ENCODE measurements at regions not wholly inside any gene's neighbourhood (a gene's known extent, or its start where the extent isn't known, plus 50 kb on each side); places are given as distances from the start of the nearest gene placed in this dataset.

GRCh38 chr1:234927971-234928640 lies 200.5 kb downstream of the TOMM20 start:
- peaks cover 3% of the 10 kb centered on the region; the same call in 1 of the 2 replicates for H3K4me1 ChIP-seq (ENCODE audit: insufficient read depth, low read length)
- H2BK5ac ChIP-seq (ENCODE audit: insufficient read length, low read length) = no peak overlapping the region
- H3K79me1 ChIP-seq (ENCODE audit: insufficient read depth, low read depth, low read length, poor library complexity, severe bottlenecking) = no peaks in the 10 kb centered on the region
- no peak overlapping the region for H2AFZ ChIP-seq (ENCODE audit: low read length)
- no peak for DNase-seq
- H2BK20ac ChIP-seq (ENCODE audit: low read depth, low read length, poor library complexity, severe bottlenecking) = no peak overlapping the region
- no peaks in the 10 kb centered on the region for H3K9me3 ChIP-seq (ENCODE audit: control insufficient read depth, low read depth, low read length)
- no CpG with 5 or more reads among the region's 10 CpGs for WGBS (ENCODE audit: extremely low coverage, insufficient read length, low lambda C conversion rate)
- no peak overlapping the region for H4K8ac ChIP-seq (replicated peaks; ENCODE audit: insufficient read length, low read depth, low read length)
- no peaks in the 10 kb centered on the region for H3K27me3 ChIP-seq (ENCODE audit: insufficient read depth, low read length)
- H2BK12ac ChIP-seq (ENCODE audit: insufficient read length, low read depth, low read length) = no peak overlapping the region
- H3K23ac ChIP-seq (ENCODE audit: insufficient read length, low read depth, low read length) = no peak overlapping the region
- no peak overlapping the region for H3T11ph ChIP-seq (ENCODE audit: low read length)
- H4K20me1 ChIP-seq (ENCODE audit: control insufficient read depth, insufficient read depth, insufficient read length) = no peaks in the 10 kb centered on the region
- H3K79me2 ChIP-seq (ENCODE audit: insufficient read depth, low read length) = no peaks in the 10 kb centered on the region
- Mint-ChIP-seq H3K9me3 (no peaks in the 10 kb centered on the region), H3K4me3 (no peak overlapping the region; a peak in 1 of 5 replicates), H3K36me3 (ENCODE audit: insufficient read depth in 1 of 3, low read depth in 3 of 3) (no peaks in the 10 kb centered on the region), H3K27me3 (ENCODE audit: low read depth) (peaks cover 11% of the 10 kb centered on the region), H3K4me1 (peaks cover 44 to 46% of the 10 kb centered on the region in 2 experiments), H3K27ac (no peak overlapping the region)
- H4K5ac ChIP-seq (ENCODE audit: insufficient read length, low read depth, low read length) = no peak overlapping the region
- H4K91ac ChIP-seq (ENCODE audit: insufficient read length, low read depth, low read length) = no peak overlapping the region
- no peak overlapping the region for H3K4ac ChIP-seq (ENCODE audit: low read depth, low read length)
- H2BK120ac ChIP-seq (ENCODE audit: low read depth, low read length, poor library complexity, severe bottlenecking) = no peak overlapping the region
- no peak for TF ChIP-seq CTCF (conservative IDR thresholded peaks at IDR 0.05)
- no peak overlapping the region for H3K56ac ChIP-seq (ENCODE audit: insufficient read length, low read depth, low read length)
- no peak overlapping the region for H2BK15ac ChIP-seq (ENCODE audit: low read depth, low read length)
- no peak overlapping the region for H3K4me2 ChIP-seq (ENCODE audit: insufficient read depth, insufficient read length, low read length)
- no peak overlapping the region for H3K9ac ChIP-seq (ENCODE audit: extremely low read depth, insufficient read length, low read length)
- H3K18ac ChIP-seq (ENCODE audit: insufficient read length, low read depth, low read length) = no peak overlapping the region
- H2AK5ac ChIP-seq (ENCODE audit: insufficient read length, low read length) = no peak overlapping the region
- H3K27ac ChIP-seq (ENCODE audit: insufficient read length, low read depth, low read length) = no peak overlapping the region
- no peaks in the 10 kb centered on the region for H3K23me2 ChIP-seq (ENCODE audit: insufficient read length, low read depth, low read length, poor library complexity, severe bottlenecking)
- H3K14ac ChIP-seq (ENCODE audit: insufficient read depth, low read length) = no peak overlapping the region

Data from H9 (cell line).